MM.1S (cell line): ENCODE measurements at regions not wholly inside any gene's neighbourhood (a gene's known extent, or its start where the extent isn't known, plus 50 kb on each side); places are given as distances from the start of the nearest gene placed in this dataset.

Source experiments
- CTCF ChIP-seq: fragments of 300-600 bp; sonication (generic); IDR thresholded peaks from 2 replicates; pipeline ENCODE4 v1.5.1; 2016; ENCODE audit warnings: antibody characterized with exemption, low read length, mixed read lengths
- EZH2 ChIP-seq: fragments of 300-600 bp; sonication (generic); optimal IDR thresholded peaks from 2 replicates; pipeline ENCODE3; 2017; ENCODE audit warnings: low read depth, mild to moderate bottlenecking, antibody characterized with exemption, low read length, mixed read lengths
- EZH2phosphoT487 ChIP-seq: fragments of 300-600 bp; sonication (generic); IDR thresholded peaks from 2 replicates; pipeline ENCODE4 v1.6.1; 2018; ENCODE audit warnings: antibody characterized with exemption, low read length

- TF ChIP-seq CTCF (no peak), EZH2 (no peak), EZH2phosphoT487 (no peak)
Observed at GRCh38 chr5:17394086-17394485, 103.9 kb upstream of the TAF11L2 start.
